Activated naive CD8-positive, alpha-beta T cell treated with anti-CD3 and anti-CD28 coated beads for 36 hours (primary cell): ENCODE measurements at regions not wholly inside any gene's neighbourhood (a gene's known extent, or its start where the extent isn't known, plus 50 kb on each side); places are given as distances from the start of the nearest gene placed in this dataset.

Experiments
- DNase-seq: peaks from one replicate; pipeline ENCODE4 v3.0.0; 2021
- H3K27ac Mint-ChIP-seq: one replicate; pipeline ENCODE4 v1.8.0; 2022; ENCODE audit warnings: mild to moderate bottlenecking, moderate library complexity, mixed read lengths
- H3K27me3 Mint-ChIP-seq: one replicate; pipeline ENCODE4 v1.8.0; 2022; ENCODE audit warnings: mild to moderate bottlenecking, mixed read lengths
- H3K36me3 Mint-ChIP-seq: one replicate; pipeline ENCODE4 v1.8.0; 2021; ENCODE audit warnings: mild to moderate bottlenecking, mixed read lengths
- H3K4me1 Mint-ChIP-seq: one replicate; pipeline ENCODE4 v1.8.0; 2021; ENCODE audit warnings: mixed read lengths
- H3K4me3 Mint-ChIP-seq: one replicate; pipeline ENCODE4 v1.8.0; 2022; ENCODE audit warnings: mild to moderate bottlenecking, moderate library complexity, mixed read lengths
- H3K9me3 Mint-ChIP-seq: one replicate; pipeline ENCODE4 v1.8.0; 2022; ENCODE audit warnings: mixed read lengths

GRCh38 chr1:30491831-30492230, 231.6 kb downstream of the MATN1 start:
- no peak overlapping the region for H3K27ac Mint-ChIP-seq
- no peaks in the 10 kb centered on the region for H3K27me3 Mint-ChIP-seq
- no peak for DNase-seq
- no peaks in the 10 kb centered on the region for H3K4me1 Mint-ChIP-seq
- peaks cover 9% of the 10 kb centered on the region for H3K9me3 Mint-ChIP-seq
- H3K4me3 Mint-ChIP-seq: no peak overlapping the region
- no peaks in the 10 kb centered on the region for H3K36me3 Mint-ChIP-seq

- no peak overlapping the region for H3K27ac Mint-ChIP-seq
- no peak for DNase-seq
- no peaks in the 10 kb centered on the region for H3K27me3 Mint-ChIP-seq
- no peak overlapping the region for H3K4me3 Mint-ChIP-seq
- H3K4me1 Mint-ChIP-seq: no peaks in the 10 kb centered on the region
- no peaks in the 10 kb centered on the region for H3K36me3 Mint-ChIP-seq
- H3K9me3 Mint-ChIP-seq: peaks cover 2% of the 10 kb centered on the region
These were observed 232.8 kb downstream of the MATN1 start for GRCh38 chr1:30490554-30491053.

GRCh38 chr1:30489737-30490389, 233.5 kb downstream of the MATN1 start:
- DNase-seq: no peak
- no peak overlapping the region for H3K27ac Mint-ChIP-seq
- no peaks in the 10 kb centered on the region for H3K4me1 Mint-ChIP-seq
- peaks cover under 1% of the 10 kb centered on the region for H3K9me3 Mint-ChIP-seq
- no peak overlapping the region for H3K4me3 Mint-ChIP-seq
- H3K27me3 Mint-ChIP-seq: no peaks in the 10 kb centered on the region
- no peaks in the 10 kb centered on the region for H3K36me3 Mint-ChIP-seq

- Mint-ChIP-seq H3K36me3 (no peaks in the 10 kb centered on the region), H3K27ac (no peak overlapping the region), H3K27me3 (peaks cover 2% of the 10 kb centered on the region), H3K4me1 (no peaks in the 10 kb centered on the region), H3K9me3 (peaks cover 2% of the 10 kb centered on the region), H3K4me3 (no peak overlapping the region)
- no peak for DNase-seq
These were observed 235.0 kb downstream of the MATN1 start for GRCh38 chr1:30488324-30488913.

- DNase-seq: no peak
- Mint-ChIP-seq H3K4me1 (no peaks in the 10 kb centered on the region), H3K4me3 (no peak overlapping the region), H3K9me3 (peaks cover 8% of the 10 kb centered on the region), H3K27ac (no peak overlapping the region), H3K36me3 (no peaks in the 10 kb centered on the region), H3K27me3 (peaks cover 5% of the 10 kb centered on the region)
These were observed 236.3 kb downstream of the MATN1 start for GRCh38 chr1:30487042-30487441.

- Mint-ChIP-seq H3K4me3 (no peak overlapping the region), H3K4me1 (no peaks in the 10 kb centered on the region), H3K9me3 (peaks cover 20% of the 10 kb centered on the region), H3K27me3 (peaks cover 5% of the 10 kb centered on the region), H3K36me3 (peaks cover 8% of the 10 kb centered on the region), H3K27ac (no peak overlapping the region)
- no peak for DNase-seq
These were observed 238.3 kb downstream of the MATN1 start for GRCh38 chr1:30485072-30485471.

GRCh38 chr1:30484668-30485067, 238.7 kb downstream of the MATN1 start:
- DNase-seq: no peak
- Mint-ChIP-seq H3K36me3 (peaks cover 8% of the 10 kb centered on the region), H3K27ac (no peak overlapping the region), H3K9me3 (peaks cover 20% of the 10 kb centered on the region), H3K27me3 (peaks cover 5% of the 10 kb centered on the region), H3K4me1 (no peaks in the 10 kb centered on the region), H3K4me3 (no peak overlapping the region)

GRCh38 chr1:30479575-30479974, 243.8 kb downstream of the MATN1 start:
- no peak for DNase-seq
- H3K27ac Mint-ChIP-seq: no peak overlapping the region
- peaks cover 8% of the 10 kb centered on the region for H3K36me3 Mint-ChIP-seq
- H3K4me3 Mint-ChIP-seq: no peak overlapping the region
- H3K27me3 Mint-ChIP-seq: peaks cover 5% of the 10 kb centered on the region
- peaks cover 20% of the 10 kb centered on the region for H3K9me3 Mint-ChIP-seq
- H3K4me1 Mint-ChIP-seq: no peaks in the 10 kb centered on the region

- Mint-ChIP-seq H3K27me3 (peaks cover 5% of the 10 kb centered on the region), H3K36me3 (peaks cover 8% of the 10 kb centered on the region), H3K9me3 (peaks cover 20% of the 10 kb centered on the region), H3K4me1 (no peaks in the 10 kb centered on the region), H3K4me3 (no peak overlapping the region), H3K27ac (no peak overlapping the region)
- DNase-seq: no peak
These were observed 244.4 kb downstream of the MATN1 start for GRCh38 chr1:30478799-30479563.

GRCh38 chr1:30478283-30478682, 245.1 kb downstream of the MATN1 start:
- H3K27ac Mint-ChIP-seq: no peak overlapping the region
- no peak overlapping the region for H3K4me3 Mint-ChIP-seq
- peaks cover under 1% of the 10 kb centered on the region for H3K27me3 Mint-ChIP-seq
- DNase-seq: no peak
- peaks cover 16% of the 10 kb centered on the region for H3K9me3 Mint-ChIP-seq
- peaks cover 8% of the 10 kb centered on the region for H3K36me3 Mint-ChIP-seq
- no peaks in the 10 kb centered on the region for H3K4me1 Mint-ChIP-seq

- H3K4me1 Mint-ChIP-seq: no peaks in the 10 kb centered on the region
- H3K36me3 Mint-ChIP-seq: peaks cover 8% of the 10 kb centered on the region
- no peak for DNase-seq
- peaks cover 14% of the 10 kb centered on the region for H3K9me3 Mint-ChIP-seq
- H3K4me3 Mint-ChIP-seq: no peak overlapping the region
- no peaks in the 10 kb centered on the region for H3K27me3 Mint-ChIP-seq
- no peak overlapping the region for H3K27ac Mint-ChIP-seq
These were observed 245.8 kb downstream of the MATN1 start for GRCh38 chr1:30477588-30477987.

GRCh38 chr1:30476911-30477459, 246.4 kb downstream of the MATN1 start:
- DNase-seq: no peak
- Mint-ChIP-seq H3K27ac (no peak overlapping the region), H3K4me1 (no peaks in the 10 kb centered on the region), H3K36me3 (peaks cover 8% of the 10 kb centered on the region), H3K9me3 (peaks cover 11% of the 10 kb centered on the region), H3K4me3 (no peak overlapping the region), H3K27me3 (no peaks in the 10 kb centered on the region)

GRCh38 chr1:30476476-30476875, 246.9 kb downstream of the MATN1 start:
- peaks cover 3% of the 10 kb centered on the region for H3K36me3 Mint-ChIP-seq
- no peaks in the 10 kb centered on the region for H3K4me1 Mint-ChIP-seq
- no peak overlapping the region for H3K4me3 Mint-ChIP-seq
- no peak overlapping the region for H3K27ac Mint-ChIP-seq
- peaks cover 7% of the 10 kb centered on the region for H3K9me3 Mint-ChIP-seq
- DNase-seq: no peak
- no peaks in the 10 kb centered on the region for H3K27me3 Mint-ChIP-seq

- no peak overlapping the region for H3K4me3 Mint-ChIP-seq
- no peaks in the 10 kb centered on the region for H3K27me3 Mint-ChIP-seq
- H3K27ac Mint-ChIP-seq: no peak overlapping the region
- no peaks in the 10 kb centered on the region for H3K4me1 Mint-ChIP-seq
- no peak for DNase-seq
- peaks cover 3% of the 10 kb centered on the region for H3K9me3 Mint-ChIP-seq
- H3K36me3 Mint-ChIP-seq: peaks cover 3% of the 10 kb centered on the region
These were observed 247.4 kb downstream of the MATN1 start for GRCh38 chr1:30475966-30476365.

GRCh38 chr1:30475201-30475600, 248.2 kb downstream of the MATN1 start:
- Mint-ChIP-seq H3K4me3 (no peak overlapping the region), H3K27me3 (no peaks in the 10 kb centered on the region), H3K9me3 (no peaks in the 10 kb centered on the region), H3K27ac (no peak overlapping the region), H3K36me3 (no peaks in the 10 kb centered on the region), H3K4me1 (no peaks in the 10 kb centered on the region)
- DNase-seq: no peak
